A673 (cell line): ENCODE measurements at regions not wholly inside any gene's neighbourhood (a gene's known extent, or its start where the extent isn't known, plus 50 kb on each side); places are given as distances from the start of the nearest gene placed in this dataset.

Source experiments
- BruUV-seq: library from RNA; stranded (reverse); fragments of 400-500 nt; replicated peaks from 2 replicates; lab custom pipeline; 2021; lab: Mats Ljungman, UMichigan
- CTCF ChIA-PET: fragments of 300-600 bp; sonication (Branson Sonifier 250); formaldehyde crosslinking; loops from one replicate; lab custom pipeline; 2022; ENCODE audit warnings: antibody characterized with exemption; lab: Charles Lee
- POLR2A ChIA-PET: fragments of 300-600 bp; sonication (Branson Sonifier 250); formaldehyde crosslinking; loops from one replicate; lab custom pipeline; 2022; ENCODE audit warnings: antibody characterized with exemption; ENCODE audit not compliant: low non-redundant PET; lab: Charles Lee
- DNase-seq: peaks from one replicate; pipeline ENCODE4 v3.0.0-alpha.2; 2015; ENCODE audit warnings: low spot score
- H3K27ac ChIP-seq: fragments of 200-600 bp; sonication (generic); 2 replicates; pipeline ENCODE4 v1.5.1; 2016; ENCODE audit warnings: mixed run types, low read depth, mild to moderate bottlenecking, mixed read lengths, antibody characterized with exemption, low read length; ENCODE audit not compliant: poor library complexity, severe bottlenecking
- H3K27me3 ChIP-seq: fragments of 200-600 bp; sonication (generic); replicated peaks from 2 replicates; pipeline ENCODE4 v1.6.1; 2017; ENCODE audit warnings: mixed run types, low read depth, mild to moderate bottlenecking, mixed read lengths, antibody characterized with exemption, low read length; ENCODE audit not compliant: insufficient read depth, poor library complexity
- H3K36me3 ChIP-seq: fragments of 200-600 bp; sonication (generic); 2 replicates; pipeline ENCODE4 v1.6.1; 2016; ENCODE audit warnings: mixed run types, mild to moderate bottlenecking, mixed read lengths, antibody characterized with exemption, low read length; ENCODE audit not compliant: insufficient read depth, poor library complexity, severe bottlenecking
- H3K4me1 ChIP-seq: fragments of 200-600 bp; sonication (generic); 2 replicates; pipeline ENCODE4 v1.6.1; 2017; ENCODE audit warnings: mixed run types, mild to moderate bottlenecking, mixed read lengths, antibody characterized with exemption, low read length; ENCODE audit not compliant: insufficient read depth, poor library complexity, severe bottlenecking
- H3K4me3 ChIP-seq: fragments of 200-600 bp; sonication (generic); 2 replicates; pipeline ENCODE4 v1.5.1; 2016; ENCODE audit warnings: low read depth, mixed run types, mild to moderate bottlenecking, mixed read lengths, low read length; ENCODE audit not compliant: poor library complexity, severe bottlenecking
- H3K9me3 ChIP-seq: fragments of 200-600 bp; sonication (generic); 2 replicates; pipeline ENCODE4 v1.6.1; 2016; ENCODE audit warnings: mixed run types, low read depth, mild to moderate bottlenecking, mixed read lengths, antibody characterized with exemption, low read length; ENCODE audit not compliant: poor library complexity, severe bottlenecking
- CTCF ChIP-seq: fragments of 300-800, 200-600 bp; sonication (generic); conservative IDR thresholded peaks from 2 replicates; pipeline ENCODE4 v1.5.1; 2017; ENCODE audit warnings: low read depth, mild to moderate bottlenecking, antibody characterized with exemption, low read length, moderate library complexity, mixed read lengths
- EZH2 ChIP-seq: fragments of 200-600 bp; sonication (generic); IDR thresholded peaks from 2 replicates; pipeline ENCODE4 v1.6.1; 2017; ENCODE audit warnings: borderline replicate concordance, low read depth, mild to moderate bottlenecking, mixed read lengths, antibody characterized with exemption, low read length; ENCODE audit not compliant: poor library complexity, severe bottlenecking
- intact Hi-C: fragments of 100-400 bp; cut with micrococcal nuclease; formaldehyde crosslinking; loops from one replicate; pipeline ENCODE4 v1.10.0; 2022; ENCODE audit not compliant: unreplicated experiment

- Histone ChIP-seq H3K9me3 (no peaks in the 10 kb centered on the region), H3K27me3 (no peaks in the 10 kb centered on the region), H3K27ac (no peak overlapping the region), H3K4me1 (no peaks in the 10 kb centered on the region), H3K36me3 (no peaks in the 10 kb centered on the region), H3K4me3 (no peak overlapping the region)
- no peak for TF ChIP-seq EZH2
- no peak for TF ChIP-seq CTCF
- BruUV-seq = no TSS peak
- ChIA-PET POLR2A (no interaction called here), CTCF (no interaction called here)
- intact Hi-C loops = no loop called here
- DNase-seq = no peak
These were observed 492.0 kb upstream of the CNTNAP2 start for GRCh38 chr7:145624618-145625017.

GRCh38 chr7:145605963-145606362, 510.6 kb upstream of the CNTNAP2 start:
- H3K27me3 ChIP-seq = no peaks in the 10 kb centered on the region
- CTCF ChIA-PET = no interaction called here
- H3K36me3 ChIP-seq = no peaks in the 10 kb centered on the region
- DNase-seq = no peak
- no peak for TF ChIP-seq CTCF
- no peak for TF ChIP-seq EZH2
- POLR2A ChIA-PET = no interaction called here
- peaks cover 8% of the 10 kb centered on the region for H3K9me3 ChIP-seq
- BruUV-seq = no TSS peak
- H3K27ac ChIP-seq = no peak overlapping the region
- H3K4me3 ChIP-seq = no peak overlapping the region
- no peaks in the 10 kb centered on the region for H3K4me1 ChIP-seq
- intact Hi-C loops = no loop called here

GRCh38 chr7:145599376-145599775, 517.2 kb upstream of the CNTNAP2 start:
- no TSS peak for BruUV-seq
- intact Hi-C loops = no loop called here
- POLR2A ChIA-PET = no interaction called here

More at GRCh38 chr7:145599376-145599775, 517.2 kb upstream of the CNTNAP2 start:
- Histone ChIP-seq H3K27ac (no peak overlapping the region), H3K27me3 (no peaks in the 10 kb centered on the region), H3K9me3 (peaks cover 10% of the 10 kb centered on the region), H3K4me3 (no peak overlapping the region), H3K4me1 (no peaks in the 10 kb centered on the region), H3K36me3 (no peaks in the 10 kb centered on the region)
- CTCF ChIA-PET = no interaction called here
- no peak for TF ChIP-seq CTCF
- no peak for TF ChIP-seq EZH2
- no peak for DNase-seq
